Rectal smooth muscle tissue (tissue), 1 donor: ENCODE measurements at regions not wholly inside any gene's neighbourhood (a gene's known extent, or its start where the extent isn't known, plus 50 kb on each side); places are given as distances from the start of the nearest gene placed in this dataset.

Experiments
- H3K27ac ChIP-seq: one replicate; pipeline ENCODE4 v1.7.0; 2013; ENCODE audit warnings: low read depth, low read length, inconsistent platforms
- H3K27me3 ChIP-seq: one replicate; pipeline ENCODE4 v1.7.0; 2013; ENCODE audit warnings: low read length; ENCODE audit not compliant: control insufficient read depth, insufficient read depth
- H3K36me3 ChIP-seq: one replicate; pipeline ENCODE4 v1.7.0; 2013; ENCODE audit warnings: low read length; ENCODE audit not compliant: control insufficient read depth, insufficient read depth
- H3K4me1 ChIP-seq: one replicate; pipeline ENCODE4 v1.7.0; 2013; ENCODE audit warnings: low read length; ENCODE audit not compliant: control insufficient read depth, insufficient read depth
- H3K4me3 ChIP-seq: one replicate; pipeline ENCODE4 v1.7.0; 2013; ENCODE audit warnings: low read length
- H3K9ac ChIP-seq: one replicate; pipeline ENCODE4 v1.7.0; 2013; ENCODE audit warnings: low read length

DNA sequence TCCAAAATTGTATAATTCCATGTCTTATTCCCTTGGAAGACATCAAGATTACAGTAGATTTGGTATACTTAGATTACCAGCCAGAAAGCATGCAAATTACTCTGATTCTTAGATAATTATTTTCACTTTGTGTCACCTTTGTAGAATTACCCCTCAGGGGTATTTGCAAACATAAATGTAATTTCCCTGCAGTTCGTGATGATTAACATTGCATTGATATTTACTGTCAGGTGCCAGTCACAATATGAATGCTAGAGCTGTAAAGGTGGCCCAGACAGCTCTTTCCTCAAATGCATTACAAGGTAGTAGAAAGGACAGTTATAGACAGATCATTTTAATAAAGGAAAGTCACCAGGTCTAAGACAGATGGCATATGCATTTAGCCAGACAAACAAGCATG is 1537.5 kb upstream of the PIK3C3 start:
- H3K36me3 ChIP-seq, result no peaks in the 10 kb centered on the region
- H3K9ac ChIP-seq, result no peak overlapping the region
- H3K4me1 ChIP-seq, result no peaks in the 10 kb centered on the region
- no peak overlapping the region for H3K4me3 ChIP-seq
- no peak overlapping the region for H3K27ac ChIP-seq
- H3K27me3 ChIP-seq, result no peaks in the 10 kb centered on the region

DNA sequence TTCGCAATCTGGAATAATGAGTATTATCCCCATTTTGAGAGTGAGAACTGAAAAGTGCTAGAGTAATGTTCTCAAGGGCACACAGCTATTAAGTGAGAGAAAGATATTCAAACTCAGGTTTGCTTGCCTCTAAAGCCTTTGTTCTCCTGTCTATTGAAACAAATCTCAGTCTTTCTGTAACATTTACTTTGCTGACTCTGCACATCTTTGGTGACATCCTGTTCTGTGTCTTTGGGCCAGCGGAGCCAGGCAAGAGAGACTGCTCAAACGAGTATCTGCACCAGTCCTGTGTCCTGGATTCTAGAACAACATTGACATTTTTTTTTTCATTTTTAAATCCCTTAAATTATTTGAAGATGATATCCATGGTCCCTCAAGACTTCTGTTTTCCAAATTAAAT is 1539.2 kb upstream of the PIK3C3 start:
- Histone ChIP-seq H3K36me3 (no peaks in the 10 kb centered on the region), H3K4me3 (no peak overlapping the region), H3K27me3 (no peaks in the 10 kb centered on the region), H3K27ac (no peak overlapping the region), H3K9ac (no peak overlapping the region), H3K4me1 (no peaks in the 10 kb centered on the region)

DNA sequence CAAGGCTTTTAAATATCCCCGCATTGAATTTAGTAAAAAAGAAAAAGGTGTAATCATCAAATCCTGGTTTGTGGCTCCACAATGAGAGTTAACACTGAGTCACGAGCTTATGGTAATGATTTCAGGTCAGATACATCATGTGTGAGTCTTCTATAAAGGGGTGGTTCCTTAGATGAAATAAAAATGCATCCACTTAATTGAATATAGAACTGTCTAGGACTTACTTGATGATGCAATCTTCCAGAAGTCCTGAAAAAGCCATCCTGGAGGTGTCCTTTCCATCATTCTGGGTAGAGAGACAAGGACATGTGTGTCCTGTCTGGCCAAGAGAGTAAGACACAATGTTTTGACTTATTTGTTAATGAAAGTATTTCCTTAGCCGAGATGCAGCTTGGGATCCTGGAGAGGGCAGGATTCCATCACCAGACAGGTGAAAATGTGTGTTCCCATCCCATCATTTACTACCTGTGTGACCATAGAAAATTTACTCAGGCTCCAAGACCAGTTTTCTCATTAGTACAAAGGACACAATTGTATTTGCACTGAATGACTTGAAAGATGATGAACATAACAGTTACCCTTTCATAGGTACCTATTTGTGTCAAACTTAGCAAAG is 1539.8 kb upstream of the PIK3C3 start:
- Histone ChIP-seq H3K4me3 (no peak overlapping the region), H3K27me3 (no peaks in the 10 kb centered on the region), H3K9ac (no peak overlapping the region), H3K27ac (no peak overlapping the region), H3K36me3 (no peaks in the 10 kb centered on the region), H3K4me1 (no peaks in the 10 kb centered on the region)

DNA sequence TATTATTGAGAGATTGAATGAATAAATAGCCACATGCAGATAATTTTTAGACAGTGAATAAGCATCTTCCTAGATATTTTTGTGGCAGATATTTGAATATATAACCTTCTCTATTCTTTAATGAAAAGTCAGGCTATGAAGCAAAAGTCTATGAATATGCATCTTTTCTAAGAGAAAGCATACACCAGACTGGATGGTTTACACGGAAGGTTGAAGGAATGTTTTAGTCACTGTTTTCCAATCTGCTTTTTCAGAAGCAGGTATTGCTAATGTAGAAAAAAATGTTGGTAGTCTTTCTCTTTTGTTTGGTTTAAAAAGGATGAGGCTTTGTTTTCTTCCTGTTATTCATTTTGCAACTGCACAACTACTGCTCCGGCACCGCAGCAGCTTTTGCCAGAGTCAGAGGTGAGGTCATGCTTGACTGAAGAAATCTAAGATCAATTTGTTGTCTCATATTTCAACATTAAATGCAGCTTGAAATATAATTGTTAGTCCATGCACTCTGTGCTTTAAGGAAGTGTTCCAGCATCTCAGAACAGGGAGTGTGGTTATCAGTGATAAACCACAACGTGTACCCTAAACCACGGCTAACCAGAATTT is 1540.8 kb upstream of the PIK3C3 start:
- no peaks in the 10 kb centered on the region for H3K4me1 ChIP-seq
- no peak overlapping the region for H3K27ac ChIP-seq
- H3K4me3 ChIP-seq, result no peak overlapping the region
- H3K36me3 ChIP-seq, result no peaks in the 10 kb centered on the region
- H3K27me3 ChIP-seq, result no peaks in the 10 kb centered on the region
- H3K9ac ChIP-seq, result no peak overlapping the region

DNA sequence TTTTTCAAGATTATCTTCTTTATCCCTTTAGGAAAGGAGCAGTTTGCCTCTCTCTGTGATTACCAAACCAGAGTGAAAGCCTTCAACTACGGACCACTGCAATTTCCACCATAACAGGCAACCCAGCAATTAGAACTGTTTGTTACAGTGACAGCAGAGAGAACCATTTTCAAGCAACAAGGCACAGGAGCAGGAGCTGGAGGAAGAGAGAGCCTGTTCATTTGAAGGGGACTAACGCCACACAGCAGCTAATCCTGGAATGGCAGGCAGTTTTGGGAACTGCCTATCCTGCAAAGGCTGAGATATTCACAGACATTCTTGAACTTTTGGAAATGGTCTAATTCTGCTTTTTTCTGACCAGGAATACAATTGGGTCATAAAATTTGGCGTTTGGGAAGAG is 1541.9 kb upstream of the PIK3C3 start:
- Histone ChIP-seq H3K9ac (no peak overlapping the region), H3K4me3 (no peak overlapping the region), H3K36me3 (no peaks in the 10 kb centered on the region), H3K27me3 (no peaks in the 10 kb centered on the region), H3K4me1 (no peaks in the 10 kb centered on the region), H3K27ac (no peak overlapping the region)

DNA sequence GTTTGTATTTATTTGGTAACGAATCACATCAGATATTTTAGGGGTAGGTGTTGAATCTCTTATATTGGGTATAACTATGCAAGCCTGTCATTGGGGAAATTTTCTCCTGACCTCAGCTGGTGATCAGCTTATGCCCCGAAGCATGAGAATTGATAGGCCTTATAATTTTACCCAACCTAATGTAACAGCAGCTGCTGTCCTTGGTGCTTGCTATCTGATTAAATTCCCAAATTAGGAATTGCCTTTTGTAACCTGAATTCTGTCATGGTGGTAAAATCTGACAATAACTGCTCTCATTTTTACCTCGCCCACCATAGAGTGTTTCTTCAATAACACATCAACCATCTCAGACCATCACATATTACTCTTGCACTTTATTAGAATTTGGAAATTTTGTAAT is 1542.6 kb upstream of the PIK3C3 start:
- Histone ChIP-seq H3K4me3 (no peak overlapping the region), H3K27ac (no peak overlapping the region), H3K9ac (no peak overlapping the region), H3K36me3 (no peaks in the 10 kb centered on the region), H3K27me3 (no peaks in the 10 kb centered on the region), H3K4me1 (no peaks in the 10 kb centered on the region)

DNA sequence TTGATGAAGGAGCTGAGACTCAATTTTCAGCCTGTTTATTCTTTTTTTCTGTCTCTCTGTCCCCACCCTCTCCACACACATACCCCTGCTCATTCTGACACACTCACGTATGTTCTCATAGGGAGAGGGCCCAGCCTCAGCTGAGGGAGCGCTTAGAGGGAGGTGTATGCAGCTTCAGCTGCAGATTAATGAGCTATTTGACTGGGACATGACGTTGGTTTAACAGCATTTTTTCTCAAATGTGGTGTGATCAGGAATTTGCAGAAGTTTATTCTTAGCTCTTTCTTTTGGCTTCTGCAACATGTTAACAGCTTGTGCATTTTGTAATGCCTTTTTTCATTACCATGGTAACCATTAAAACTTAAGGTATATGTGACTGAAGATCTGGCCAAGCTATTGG is 1547.1 kb upstream of the PIK3C3 start:
- no peaks in the 10 kb centered on the region for H3K36me3 ChIP-seq
- H3K27ac ChIP-seq, result no peak overlapping the region
- H3K4me1 ChIP-seq, result no peaks in the 10 kb centered on the region
- H3K4me3 ChIP-seq, result no peak overlapping the region
- H3K27me3 ChIP-seq, result no peaks in the 10 kb centered on the region
- no peak overlapping the region for H3K9ac ChIP-seq

DNA sequence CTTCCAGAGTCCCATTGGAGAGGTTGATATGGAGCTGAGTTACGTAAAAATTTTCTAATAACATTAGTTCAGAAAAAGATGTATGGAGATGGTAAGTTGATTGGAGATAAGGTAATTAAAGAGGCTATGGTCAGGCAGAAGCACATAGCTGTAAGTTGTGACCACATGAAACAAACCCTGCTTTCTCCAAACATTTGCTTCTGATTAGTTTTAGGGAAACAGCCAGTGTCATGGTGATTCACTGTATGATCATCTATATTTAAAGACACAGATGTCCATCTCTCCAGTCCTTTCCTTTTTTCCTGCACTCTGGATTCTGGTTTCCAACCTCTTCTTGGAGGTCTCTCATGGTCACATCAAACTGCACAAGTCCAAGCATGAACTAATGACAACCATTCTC is 1550.8 kb upstream of the PIK3C3 start:
- H3K9ac ChIP-seq, result no peak overlapping the region
- no peak overlapping the region for H3K4me3 ChIP-seq
- no peaks in the 10 kb centered on the region for H3K4me1 ChIP-seq
- H3K36me3 ChIP-seq, result no peaks in the 10 kb centered on the region
- H3K27ac ChIP-seq, result no peak overlapping the region
- no peaks in the 10 kb centered on the region for H3K27me3 ChIP-seq

DNA sequence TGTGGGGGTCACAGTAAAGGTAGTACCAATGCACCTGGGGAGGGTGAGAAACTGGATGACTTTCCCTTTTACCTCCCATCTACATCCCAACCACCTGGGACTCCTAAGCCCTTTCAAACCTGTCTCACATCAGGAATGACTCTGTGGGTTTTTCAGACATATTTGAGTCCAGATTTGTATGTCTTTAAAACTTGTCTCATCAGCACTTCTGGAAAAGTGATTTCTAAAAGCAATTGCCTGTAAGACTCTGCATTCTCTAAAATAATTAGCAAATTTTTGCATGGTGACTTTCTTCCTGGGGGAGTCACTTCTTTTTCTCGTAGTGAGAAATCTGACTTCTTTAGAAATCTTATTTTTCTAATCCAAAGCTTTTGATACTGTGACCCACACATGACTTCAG is 1553.0 kb upstream of the PIK3C3 start:
- Histone ChIP-seq H3K4me1 (no peaks in the 10 kb centered on the region), H3K9ac (no peak overlapping the region), H3K27ac (no peak overlapping the region), H3K27me3 (no peaks in the 10 kb centered on the region), H3K36me3 (no peaks in the 10 kb centered on the region), H3K4me3 (no peak overlapping the region)

DNA sequence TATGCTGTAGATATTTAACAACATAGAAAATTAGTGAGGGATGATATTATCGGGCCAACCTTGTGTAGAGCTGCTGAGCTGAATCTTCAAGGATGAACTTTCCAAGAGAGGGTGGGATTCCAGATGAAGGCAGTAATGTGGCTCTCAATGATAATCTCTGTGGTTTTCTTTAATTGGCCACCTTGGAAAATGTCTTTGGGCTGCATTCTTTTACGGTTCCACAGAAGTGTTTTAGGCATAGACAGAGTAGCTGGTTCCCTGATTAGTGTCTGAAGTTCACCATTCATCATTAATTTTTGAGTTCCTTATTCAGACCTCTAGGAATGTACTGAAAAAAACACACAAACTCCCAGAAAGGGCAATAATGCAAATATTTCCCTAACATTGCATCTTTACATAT is 1566.9 kb upstream of the PIK3C3 start:
- H3K9ac ChIP-seq, result no peak overlapping the region
- no peak overlapping the region for H3K27ac ChIP-seq
- no peaks in the 10 kb centered on the region for H3K4me1 ChIP-seq
- H3K27me3 ChIP-seq, result no peaks in the 10 kb centered on the region
- H3K36me3 ChIP-seq, result no peaks in the 10 kb centered on the region
- H3K4me3 ChIP-seq, result no peak overlapping the region

DNA sequence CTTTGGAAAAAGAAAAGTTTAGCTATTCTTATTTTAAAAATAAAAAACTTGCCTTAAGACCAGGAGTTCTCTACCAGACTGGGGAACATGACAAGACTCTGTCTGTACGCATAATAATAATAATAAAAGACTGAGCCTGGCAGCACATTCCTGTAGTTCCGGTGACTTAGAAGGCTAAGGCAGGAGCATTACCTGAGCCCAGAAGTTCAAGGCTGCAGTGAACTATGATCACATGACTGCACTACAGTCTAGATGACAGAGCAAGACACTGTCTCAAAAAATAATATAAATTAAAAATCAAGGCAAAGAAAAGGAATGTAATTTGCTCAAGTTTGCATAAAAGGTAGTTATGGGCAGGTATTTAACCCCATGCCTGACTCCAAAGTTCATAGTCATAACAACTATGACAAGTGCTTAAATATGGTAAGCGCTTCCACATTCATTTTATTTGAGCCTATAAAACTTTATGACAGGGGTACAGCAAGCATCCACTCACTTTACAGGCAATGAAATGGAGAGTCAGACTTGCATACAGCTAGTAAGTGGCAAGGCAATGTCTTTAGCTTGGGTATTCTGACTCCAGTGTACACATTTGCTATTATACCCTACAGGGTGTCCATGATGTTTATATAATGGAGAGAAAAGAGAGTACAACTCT is 1567.8 kb upstream of the PIK3C3 start:
- Histone ChIP-seq H3K27me3 (no peaks in the 10 kb centered on the region), H3K27ac (no peak overlapping the region), H3K4me1 (no peaks in the 10 kb centered on the region), H3K4me3 (no peak overlapping the region), H3K9ac (no peak overlapping the region), H3K36me3 (no peaks in the 10 kb centered on the region)

DNA sequence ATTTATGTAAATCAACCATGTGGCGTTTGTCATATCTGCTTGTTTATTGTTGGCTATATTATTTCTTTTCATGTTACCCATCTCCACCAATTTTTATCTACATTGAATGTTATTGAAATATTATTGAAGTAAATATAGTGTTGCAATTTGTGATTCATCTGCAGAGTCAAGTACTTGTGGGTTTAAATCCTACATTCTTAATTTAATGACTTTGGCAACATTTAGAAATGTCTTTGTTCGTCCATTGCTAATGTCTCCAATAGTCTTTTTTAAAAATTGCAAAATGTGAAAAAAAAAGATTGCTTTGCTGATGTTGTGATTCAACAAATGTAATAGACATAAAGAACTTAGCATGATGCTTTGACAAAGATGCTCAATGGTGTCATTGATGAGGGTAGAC is 1572.8 kb upstream of the PIK3C3 start:
- Histone ChIP-seq H3K27me3 (no peaks in the 10 kb centered on the region), H3K4me3 (no peak overlapping the region), H3K9ac (no peak overlapping the region), H3K27ac (no peak overlapping the region), H3K36me3 (no peaks in the 10 kb centered on the region), H3K4me1 (no peaks in the 10 kb centered on the region)
